SKM-1 (cell line): ENCODE measurements at regions not wholly inside any gene's neighbourhood (a gene's known extent, or its start where the extent isn't known, plus 50 kb on each side); places are given as distances from the start of the nearest gene placed in this dataset.

Source experiments
- DNase-seq: peaks from one replicate; lab custom pipeline; 2025; ENCODE audit not compliant: unreplicated experiment; lab: John Stamatoyannopoulos, UW

GRCh38 chr14:50038398-50039119, 77.8 kb downstream of the VCPKMT start:
- DNase-seq: peak; percentile 9

GRCh38 chr14:50039120-50039517, 77.3 kb downstream of the VCPKMT start:
- no peak for DNase-seq

DNA sequence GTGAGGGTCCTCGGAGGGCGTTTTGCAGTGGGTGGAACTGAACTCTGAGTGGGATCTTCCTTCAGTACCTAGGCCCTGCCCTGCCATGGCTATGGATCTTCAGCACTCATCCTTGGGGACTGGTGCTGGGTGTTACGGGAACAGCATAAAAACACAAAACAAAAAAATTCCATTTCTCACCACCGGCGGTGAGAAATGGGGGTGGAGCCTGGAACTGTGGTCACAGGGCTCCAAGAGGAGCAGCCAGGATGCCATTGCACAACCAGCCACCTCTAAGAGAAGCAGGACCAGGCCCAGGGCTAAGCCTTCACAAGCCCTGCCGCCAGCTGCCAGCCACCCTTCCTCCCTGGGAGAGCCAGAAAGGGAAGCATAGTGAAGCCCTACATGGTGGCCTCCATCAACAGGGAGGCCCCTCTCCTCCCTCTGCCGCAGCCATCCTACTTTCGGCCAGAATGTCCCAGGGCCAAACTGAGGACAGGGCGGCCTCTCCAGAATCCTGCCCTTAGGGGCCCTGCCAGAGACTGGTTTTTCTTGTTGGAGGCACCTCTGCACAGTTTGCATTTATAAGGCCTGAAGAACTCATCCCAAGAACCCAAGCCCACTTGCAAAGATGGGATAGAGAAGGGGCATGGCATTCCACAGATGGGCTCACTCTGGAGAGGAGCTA, 76.5 kb downstream of the VCPKMT start:
- DNase-seq: no peak

DNA sequence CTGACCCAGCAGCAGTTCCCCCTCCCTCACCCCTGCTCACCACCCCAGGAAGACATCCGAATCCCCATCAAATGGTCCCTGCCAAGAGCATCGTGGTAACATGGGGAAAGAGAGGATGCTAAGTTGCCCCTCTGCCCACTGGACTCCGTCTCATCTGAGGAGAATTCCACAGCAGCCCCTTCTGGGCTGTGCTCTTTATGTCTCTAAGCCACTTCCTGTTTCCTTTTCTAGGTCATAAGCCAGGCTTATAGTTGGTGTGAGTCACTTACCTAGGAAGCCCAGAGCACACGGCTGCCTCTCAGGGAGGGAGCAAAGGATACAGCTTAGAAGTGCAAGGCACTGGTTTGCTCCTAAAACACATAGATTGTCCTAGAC, 76.0 kb downstream of the VCPKMT start:
- DNase-seq: peak; percentile 47

- DNase-seq: no peak
Observed at GRCh38 chr14:50040895-50041465, 75.4 kb downstream of the VCPKMT start.

- no peak for DNase-seq
Observed at GRCh38 chr14:50041980-50042379, 74.4 kb downstream of the VCPKMT start.

GRCh38 chr14:50044042-50044651, 72.2 kb downstream of the VCPKMT start:
- DNase-seq: no peak

GRCh38 chr14:50045039-50045711, 71.2 kb downstream of the VCPKMT start:
- no peak for DNase-seq

GRCh38 chr14:50045837-50046236, 70.5 kb downstream of the VCPKMT start:
- no peak for DNase-seq

GRCh38 chr14:50047274-50047676, 69.1 kb downstream of the VCPKMT start:
- no peak for DNase-seq

DNA sequence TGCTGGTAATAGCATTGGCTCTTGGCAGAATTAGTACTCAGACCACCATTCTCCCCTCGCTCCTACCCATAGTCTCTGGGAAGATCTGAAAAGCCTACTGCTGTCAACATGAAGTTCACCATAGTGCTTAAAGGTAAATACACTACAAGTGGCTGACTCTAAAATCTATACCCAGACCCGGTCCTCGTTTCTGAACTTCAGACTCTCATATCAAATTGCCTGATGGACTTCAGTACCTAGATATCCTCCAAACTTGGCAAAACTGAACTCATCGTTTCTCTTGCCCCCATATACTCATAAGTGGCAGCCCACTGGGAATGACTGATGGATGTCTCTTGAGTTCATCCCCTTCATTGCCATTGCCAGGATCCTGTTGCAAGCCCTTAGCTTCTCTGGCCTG, 67.3 kb downstream of the VCPKMT start:
- no peak for DNase-seq

- DNase-seq: no peak
Observed at GRCh38 chr14:50049703-50050570, 66.4 kb downstream of the VCPKMT start.

DNA sequence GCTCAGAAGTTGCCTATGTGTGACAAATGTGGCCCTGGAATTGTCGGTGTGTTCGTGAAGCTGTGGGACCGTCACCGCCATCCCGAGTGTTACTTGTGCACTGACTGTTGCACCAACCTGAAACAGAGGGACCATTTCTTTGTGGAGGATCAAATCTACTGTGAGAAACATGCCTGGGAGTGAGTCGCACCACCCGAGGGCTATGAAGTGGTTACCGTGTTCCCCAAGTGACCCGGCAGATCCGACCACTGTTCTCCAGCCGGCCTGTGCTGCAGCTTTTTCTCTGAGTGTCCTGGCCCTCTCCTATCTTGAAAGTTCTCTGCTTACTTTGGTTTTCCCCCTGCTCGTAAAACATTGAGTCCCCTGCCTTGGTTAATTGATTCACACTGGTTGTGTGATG, 65.3 kb downstream of the VCPKMT start:
- no peak for DNase-seq

- no peak for DNase-seq
Observed at GRCh38 chr14:50051706-50052105, 64.7 kb downstream of the VCPKMT start.

- no peak for DNase-seq
Observed at GRCh38 chr14:50052517-50052916, 63.9 kb downstream of the VCPKMT start.

DNA sequence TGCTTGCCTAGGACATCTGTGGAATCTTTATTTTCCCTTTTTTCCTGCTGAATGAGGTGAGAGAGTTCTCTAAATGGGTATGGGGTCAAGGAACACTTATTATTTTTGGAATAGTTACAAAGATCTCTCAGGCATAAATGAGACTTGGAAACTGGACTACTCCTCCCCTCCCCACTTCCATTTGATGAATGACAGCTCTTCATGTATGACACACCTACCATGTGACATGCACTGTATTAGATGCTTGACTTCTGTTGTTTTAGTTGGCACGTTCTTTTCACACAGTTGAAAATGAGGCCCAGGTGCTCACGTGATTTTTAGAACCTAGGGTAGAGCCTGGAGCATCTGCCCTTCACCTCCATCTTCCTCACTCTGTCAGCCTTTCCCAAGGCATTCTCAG, 62.4 kb downstream of the VCPKMT start:
- DNase-seq: no peak

- DNase-seq: no peak
Observed at GRCh38 chr14:50055461-50056228, 60.7 kb downstream of the VCPKMT start.

- no peak for DNase-seq
Observed at GRCh38 chr14:50056435-50056834, 59.9 kb downstream of the VCPKMT start.

DNA sequence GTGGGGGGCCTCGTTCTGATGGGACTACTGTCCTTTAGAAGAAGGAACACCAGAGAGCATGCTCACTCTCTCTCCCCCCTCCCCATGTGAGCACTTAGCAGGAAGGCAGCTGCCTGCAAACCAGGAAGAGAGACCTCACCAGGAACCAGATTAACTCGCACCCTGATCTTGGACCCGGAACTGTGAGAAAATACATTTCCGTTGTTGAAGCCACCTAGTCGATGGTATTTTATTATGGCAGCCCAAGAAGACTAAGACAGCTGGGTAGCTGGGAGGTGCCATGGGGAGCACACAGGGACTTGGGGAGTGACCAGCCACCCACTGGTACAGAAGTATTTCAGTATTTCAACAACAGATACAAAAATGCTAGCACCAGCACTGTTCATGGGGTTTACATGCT, 59.0 kb downstream of the VCPKMT start:
- DNase-seq: no peak

DNA sequence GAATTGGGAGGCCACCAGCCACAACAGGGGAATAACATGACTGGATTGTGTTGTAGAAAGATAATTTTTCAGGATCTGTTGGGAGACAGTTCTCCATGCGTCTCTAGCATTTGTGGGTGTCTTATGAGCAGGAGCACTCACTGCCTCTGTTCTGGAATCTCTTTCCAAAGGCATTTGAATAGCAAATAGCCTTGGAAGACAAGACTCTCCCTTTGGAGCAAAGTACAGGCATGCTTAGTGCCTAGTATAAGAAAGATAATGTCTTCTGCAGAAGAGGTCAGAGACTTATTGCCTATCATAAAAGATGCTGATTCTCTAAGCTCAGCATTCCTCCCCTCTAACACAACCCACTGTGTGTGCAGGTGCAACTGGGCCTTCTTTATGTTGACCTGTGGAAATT, 58.3 kb downstream of the VCPKMT start:
- no peak for DNase-seq
